Esophagus muscularis mucosa (tissue), 4 donors: ENCODE measurements at regions not wholly inside any gene's neighbourhood (a gene's known extent, or its start where the extent isn't known, plus 50 kb on each side); places are given as distances from the start of the nearest gene placed in this dataset.

Experiments
- EP300 ChIP-seq: sonication (generic); formaldehyde crosslinking; IDR thresholded peaks from one replicate; pipeline ENCODE4 v1.6.1; 2017; ENCODE audit warnings: antibody characterized with exemption
- POLR2A ChIP-seq: fragments of 450-650 bp; IDR thresholded peaks from one replicate; pipeline ENCODE4 v1.6.1; 2017; ENCODE audit warnings: antibody characterized with exemption, moderate library complexity, mild to moderate bottlenecking, low read depth
- POLR2AphosphoS5 ChIP-seq, 2 donors: sonication (generic); formaldehyde crosslinking; IDR thresholded peaks; one replicate each; pipeline ENCODE4 v1.6.1; 2017; ENCODE audit warnings: antibody characterized with exemption in 2 of 2
- TF ChIP-seq, protein P1 (sequence below), 3 experiments: fragments of 200-600 bp in 2 of 3; fragments of 450-650 bp in 1 of 3; sonication (generic) in 2 of 3; IDR thresholded peaks; one replicate each; pipeline ENCODE4 v1.5.1; 2017 to 2019; ENCODE audit warnings: antibody characterized with exemption in 3 of 3, mild to moderate bottlenecking in 2 of 3, moderate library complexity in 1 of 3

DNA sequence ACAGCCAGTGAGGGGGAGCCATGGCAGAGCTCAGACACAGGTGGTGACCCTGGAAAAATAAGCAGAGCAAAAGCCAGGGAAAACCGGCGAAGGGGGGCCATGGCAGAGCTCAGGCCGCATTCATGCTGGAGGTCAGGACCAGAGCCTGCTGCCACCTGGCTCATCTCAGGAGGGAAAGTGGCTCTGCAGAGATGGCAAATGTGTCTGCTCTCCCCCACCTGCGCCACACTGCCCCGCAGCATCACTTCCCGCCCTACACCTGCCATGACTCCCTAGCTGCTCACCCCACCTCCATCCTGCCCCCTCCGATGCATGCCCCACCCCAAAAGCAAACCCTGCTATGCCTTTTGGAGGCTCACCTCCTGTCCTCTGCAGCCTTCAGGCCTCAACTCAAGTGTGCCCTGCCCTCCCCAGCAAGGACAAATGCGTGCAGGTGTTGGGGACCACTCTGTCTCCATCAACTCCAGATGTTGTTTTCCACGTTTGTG, 123.2 kb upstream of the FGF3 start:
- TF ChIP-seq POLR2AphosphoS5 (IDR thresholded peaks at IDR 0.05) (no peak), POLR2A (no peak), EP300 (no peak)
- TF ChIP-seq, protein P1, sequence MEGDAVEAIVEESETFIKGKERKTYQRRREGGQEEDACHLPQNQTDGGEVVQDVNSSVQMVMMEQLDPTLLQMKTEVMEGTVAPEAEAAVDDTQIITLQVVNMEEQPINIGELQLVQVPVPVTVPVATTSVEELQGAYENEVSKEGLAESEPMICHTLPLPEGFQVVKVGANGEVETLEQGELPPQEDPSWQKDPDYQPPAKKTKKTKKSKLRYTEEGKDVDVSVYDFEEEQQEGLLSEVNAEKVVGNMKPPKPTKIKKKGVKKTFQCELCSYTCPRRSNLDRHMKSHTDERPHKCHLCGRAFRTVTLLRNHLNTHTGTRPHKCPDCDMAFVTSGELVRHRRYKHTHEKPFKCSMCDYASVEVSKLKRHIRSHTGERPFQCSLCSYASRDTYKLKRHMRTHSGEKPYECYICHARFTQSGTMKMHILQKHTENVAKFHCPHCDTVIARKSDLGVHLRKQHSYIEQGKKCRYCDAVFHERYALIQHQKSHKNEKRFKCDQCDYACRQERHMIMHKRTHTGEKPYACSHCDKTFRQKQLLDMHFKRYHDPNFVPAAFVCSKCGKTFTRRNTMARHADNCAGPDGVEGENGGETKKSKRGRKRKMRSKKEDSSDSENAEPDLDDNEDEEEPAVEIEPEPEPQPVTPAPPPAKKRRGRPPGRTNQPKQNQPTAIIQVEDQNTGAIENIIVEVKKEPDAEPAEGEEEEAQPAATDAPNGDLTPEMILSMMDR (IDR thresholded peaks at IDR 0.05) = no peak
